Common myeloid progenitor, CD34-positive (primary cell): ENCODE measurements at regions not wholly inside any gene's neighbourhood (a gene's known extent, or its start where the extent isn't known, plus 50 kb on each side); places are given as distances from the start of the nearest gene placed in this dataset.

Source experiments
- CTCF ChIA-PET: fragments of 350-600 bp; sonication (Branson Sonifier 250); formaldehyde crosslinking; loops from one replicate; lab custom pipeline; 2021; ENCODE audit warnings: antibody characterized with exemption; lab: Charles Lee
- POLR2A ChIA-PET: fragments of 350-600 bp; sonication (Branson Sonifier 250); formaldehyde crosslinking; loops from one replicate; lab custom pipeline; 2021; ENCODE audit warnings: antibody characterized with exemption; lab: Charles Lee
- DNase-seq, 3 donors: peaks; one replicate each; pipeline versions ENCODE4 v3.0.0 to v3.0.0-alpha.2; 2013
- H3K27ac ChIP-seq, 2 experiments: 1 replicate in 1 of 2; 2 replicates in 1 of 2; pipeline ENCODE4 v1.7.0; 2013; ENCODE audit warnings: inconsistent platforms in 2 of 2, low read length in 2 of 2, mild to moderate bottlenecking in 2 of 2, low read depth in 1 of 2, moderate library complexity in 1 of 2; ENCODE audit not compliant: severe bottlenecking in 2 of 2, insufficient read depth in 1 of 2, poor library complexity in 1 of 2
- H3K27me3 ChIP-seq, 5 experiments: replicated peaks in 2 of 5; 1 replicate in 3 of 5; 2 replicates in 2 of 5; pipeline versions ENCODE4 v1.6.1 to v1.7.0; 2013; ENCODE audit warnings: low read length in 4 of 5, mild to moderate bottlenecking in 2 of 5, moderate library complexity in 2 of 5, inconsistent platforms in 1 of 5; ENCODE audit not compliant: insufficient read depth in 5 of 5, control insufficient read depth in 4 of 5
- H3K36me3 ChIP-seq, 4 experiments: 1 replicate in 2 of 4; 2 replicates in 2 of 4; pipeline versions ENCODE4 v1.6.1 to v1.7.0; 2013; ENCODE audit warnings: low read length in 3 of 4, control low read depth in 1 of 4, mild to moderate bottlenecking in 1 of 4; ENCODE audit not compliant: control insufficient read depth in 4 of 4, insufficient read depth in 4 of 4
- H3K4me1 ChIP-seq, 4 experiments: 1 replicate in 3 of 4; 2 replicates in 1 of 4; pipeline versions ENCODE4 v1.6.1 to v1.7.1; 2013; ENCODE audit warnings: low read length in 3 of 4, mild to moderate bottlenecking in 3 of 4, control low read depth in 1 of 4, inconsistent platforms in 1 of 4, moderate library complexity in 1 of 4; ENCODE audit not compliant: control insufficient read depth in 4 of 4, insufficient read depth in 4 of 4; ENCODE audit errors: control extremely low read depth in 1 of 4
- H3K4me3 ChIP-seq, 7 experiments: 1 replicate in 4 of 7; 2 replicates in 3 of 7; pipeline versions ENCODE4 v1.5.1 to v1.7.0; 2013; ENCODE audit warnings: mild to moderate bottlenecking in 7 of 7, low read length in 6 of 7, moderate library complexity in 6 of 7, inconsistent platforms in 2 of 7, low read depth in 2 of 7, control low read depth in 1 of 7; ENCODE audit not compliant: insufficient read depth in 4 of 7, control insufficient read depth in 1 of 7; ENCODE audit errors: extremely low read depth in 1 of 7
- H3K9me3 ChIP-seq, 5 experiments: 1 replicate in 4 of 5; 2 replicates in 1 of 5; pipeline versions ENCODE4 v1.6.1 to v1.7.1; 2013; ENCODE audit warnings: low read length in 4 of 5, mild to moderate bottlenecking in 2 of 5, inconsistent platforms in 1 of 5, low read depth in 1 of 5, moderate library complexity in 1 of 5; ENCODE audit not compliant: control insufficient read depth in 4 of 5, insufficient read depth in 2 of 5; ENCODE audit errors: control extremely low read depth in 1 of 5
- WGBS: methylation state at CpG from one replicate; pipeline ENCODE4 v1.1.5; 2013; ENCODE audit not compliant: insufficient coverage; 5-methylcytosine and 5-hydroxymethylcytosine counted together

DNA sequence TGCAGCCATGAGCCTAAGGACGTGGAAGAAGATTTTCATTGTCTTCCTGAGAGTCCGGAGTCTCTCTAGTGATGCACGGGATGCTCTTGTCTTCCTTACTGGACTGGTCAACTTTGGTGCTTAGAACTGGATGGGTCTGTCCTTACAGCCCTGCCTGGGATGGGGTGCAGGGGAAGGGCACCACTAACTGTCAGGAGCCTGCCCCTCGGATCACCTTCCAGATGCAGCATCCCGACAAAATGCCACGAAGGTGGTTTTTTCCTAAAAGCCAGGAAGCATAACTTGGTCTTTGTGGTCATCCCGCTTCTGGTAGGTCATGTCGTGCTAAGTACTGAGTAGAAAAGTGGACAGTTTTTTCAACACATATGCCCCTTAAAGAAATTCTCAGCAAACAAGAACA is 207.4 kb upstream of the TWIST2 start:
- Histone ChIP-seq H3K9me3 (no peaks in the 10 kb centered on the region), H3K4me1 (no peaks in the 10 kb centered on the region), H3K4me3 (no peak overlapping the region), H3K36me3 (no peaks in the 10 kb centered on the region), H3K27me3 (peaks cover 0 to 12% (median 3%) of the 10 kb centered on the region in 5 experiments), H3K27ac (no peak overlapping the region)
- ChIA-PET POLR2A (no interaction called here), CTCF (no interaction called here)
- no peak for DNase-seq
- WGBS: 67% methylated on average over 5 of the region's 8 CpGs

DNA sequence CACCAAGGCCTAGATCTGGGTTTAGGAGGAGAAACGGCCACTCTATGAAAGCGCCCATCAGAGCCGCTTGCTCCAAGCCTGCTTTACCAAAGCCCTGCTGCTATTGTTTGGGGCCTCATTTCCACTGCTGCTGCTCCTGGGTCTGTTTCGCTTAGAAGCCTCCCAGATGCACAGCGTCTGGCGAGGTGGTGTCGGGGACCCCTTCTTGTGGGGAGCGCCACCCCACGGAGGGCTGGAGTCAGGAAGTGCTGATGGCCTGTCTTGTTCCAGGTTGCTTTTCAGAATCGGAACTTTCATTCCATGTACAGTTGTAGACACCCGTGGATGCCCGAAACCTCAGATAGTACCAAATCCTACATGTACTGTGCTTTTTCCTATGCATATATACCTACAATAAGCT is 204.9 kb upstream of the TWIST2 start:
- CTCF ChIA-PET: no interaction called here
- H3K4me1 ChIP-seq: no peaks in the 10 kb centered on the region
- WGBS: 91% methylated on average over 9 of the region's 12 CpGs
- H3K9me3 ChIP-seq: no peaks in the 10 kb centered on the region
- no peak overlapping the region for H3K4me3 ChIP-seq
- peaks cover 0 to 12% (median 3%) of the 10 kb centered on the region in 5 experiments for H3K27me3 ChIP-seq
- POLR2A ChIA-PET: interaction anchor here (0.7 kb wide), 1 partner anchor 176 kb away, joined by 3 read pairs; no protein-coding TSS in a partner anchor
- H3K36me3 ChIP-seq: no peaks in the 10 kb centered on the region
- DNase-seq: no peak
- no peak overlapping the region for H3K27ac ChIP-seq

DNA sequence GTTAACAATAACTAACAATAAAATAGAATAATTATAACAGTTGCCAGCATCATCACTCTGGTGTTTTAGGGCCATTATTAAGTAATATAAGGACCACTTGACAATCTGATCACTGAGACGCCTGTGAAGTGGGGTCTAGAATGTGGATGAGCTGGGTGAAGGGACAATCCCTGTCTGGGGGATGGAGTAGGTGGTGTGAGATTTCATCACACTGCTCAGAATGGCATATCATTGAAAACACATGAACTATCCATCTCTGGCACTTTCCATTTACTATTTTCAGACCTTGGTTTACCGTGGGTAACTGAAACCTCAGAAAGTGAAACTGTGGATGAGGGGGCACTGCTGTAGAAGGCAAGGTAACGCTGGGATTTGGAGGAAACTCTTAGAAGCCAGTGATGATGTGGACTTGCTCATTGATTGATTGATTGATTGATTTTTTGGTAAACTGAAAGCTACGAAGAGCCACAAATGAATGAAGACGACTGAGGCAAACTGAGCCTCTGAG is 204.4 kb upstream of the TWIST2 start:
- Histone ChIP-seq H3K4me3 (no peak overlapping the region), H3K27ac (no peak overlapping the region), H3K27me3 (peaks cover 0 to 12% (median 3%) of the 10 kb centered on the region in 5 experiments), H3K36me3 (no peaks in the 10 kb centered on the region), H3K9me3 (no peaks in the 10 kb centered on the region), H3K4me1 (no peaks in the 10 kb centered on the region)
- ChIA-PET CTCF (no interaction called here), POLR2A (interaction anchor here (0.7 kb wide), 1 partner anchor 177 kb away, joined by 3 read pairs; no protein-coding TSS in a partner anchor)
- no peak for DNase-seq
- 100% methylated on average over 1 of the region's 5 CpGs for WGBS

DNA sequence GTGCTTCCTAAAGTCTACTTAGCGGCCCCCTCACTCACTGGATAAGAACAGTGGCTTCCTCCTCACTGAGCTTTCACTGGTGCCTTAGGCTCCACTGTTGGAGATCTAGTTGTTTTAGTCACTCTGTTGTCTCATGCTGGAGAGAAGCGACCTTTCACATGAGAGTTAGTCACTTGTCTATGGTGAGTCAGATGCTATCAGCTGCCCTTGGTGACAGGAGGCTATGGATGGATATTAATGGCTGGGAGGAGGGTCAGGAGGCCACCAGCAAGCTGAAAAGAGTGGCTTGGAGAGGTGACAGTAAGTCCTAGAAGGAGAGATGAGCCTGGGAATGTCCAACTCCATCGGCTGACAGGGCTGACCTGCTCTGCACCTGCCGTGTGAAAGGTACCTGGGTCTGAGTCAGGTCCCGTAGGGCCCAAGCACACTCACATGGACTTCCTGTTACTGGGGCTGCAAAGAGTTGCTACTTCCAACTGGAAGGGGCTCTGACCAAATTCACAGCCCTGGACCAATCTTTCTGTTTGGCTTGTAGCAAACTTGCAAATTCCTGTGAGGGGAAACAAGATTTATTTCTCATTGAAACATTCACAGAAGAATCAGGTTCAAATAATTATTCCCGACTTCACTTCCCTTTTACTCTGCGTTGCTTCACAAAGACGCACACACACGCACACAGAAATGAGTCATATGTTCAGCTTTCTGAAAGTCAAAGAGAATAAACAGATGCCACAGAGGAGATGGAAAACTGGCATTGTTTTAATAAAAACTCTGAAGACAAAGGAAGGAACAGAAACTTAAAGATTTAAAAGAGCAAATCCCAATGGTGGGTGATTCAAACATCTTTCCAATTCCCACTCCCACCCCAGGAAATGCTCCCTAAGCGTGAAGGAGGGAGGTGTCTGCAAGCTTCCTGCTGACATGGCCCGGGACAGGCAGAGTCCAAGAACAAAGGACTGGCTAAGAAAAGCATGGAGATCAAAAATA is 203.5 kb upstream of the TWIST2 start:
- Histone ChIP-seq H3K4me1 (no peaks in the 10 kb centered on the region), H3K36me3 (no peaks in the 10 kb centered on the region), H3K27me3 (peaks cover 0 to 7% (median 3%) of the 10 kb centered on the region in 5 experiments), H3K9me3 (no peaks in the 10 kb centered on the region), H3K27ac (no peak overlapping the region), H3K4me3 (no peak overlapping the region)
- ChIA-PET POLR2A (no interaction called here), CTCF (no interaction called here)
- 89% methylated on average over 5 of the region's 11 CpGs for WGBS
- DNase-seq: peak in 1 of 3 donors; percentile 8

DNA sequence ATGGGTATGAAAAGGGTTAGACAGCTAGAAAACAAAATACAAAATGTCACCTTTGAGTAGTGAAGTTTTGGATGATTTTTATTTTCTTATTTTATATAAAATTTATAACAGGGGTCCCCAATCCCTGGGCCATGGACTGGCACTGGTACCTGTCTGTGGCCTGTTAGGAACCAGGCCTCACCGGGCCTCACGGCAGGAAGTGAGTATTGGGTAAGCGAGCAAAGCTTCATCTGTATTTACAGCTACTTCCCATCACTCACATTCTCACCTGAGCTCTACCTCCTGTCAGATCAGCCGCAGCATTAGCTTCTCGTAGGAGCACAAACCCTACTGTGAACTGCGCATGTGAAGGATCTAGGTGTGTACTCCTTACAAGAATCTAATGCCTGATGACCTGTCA is 202.8 kb upstream of the TWIST2 start:
- no peak for DNase-seq
- Histone ChIP-seq H3K27ac (no peak overlapping the region), H3K27me3 (peaks cover 0 to 7% (median 3%) of the 10 kb centered on the region in 5 experiments), H3K9me3 (no peaks in the 10 kb centered on the region), H3K4me3 (no peak overlapping the region), H3K4me1 (no peaks in the 10 kb centered on the region), H3K36me3 (no peaks in the 10 kb centered on the region)
- ChIA-PET CTCF (no interaction called here), POLR2A (no interaction called here)
- 94% methylated on average over 2 of the region's 6 CpGs for WGBS

DNA sequence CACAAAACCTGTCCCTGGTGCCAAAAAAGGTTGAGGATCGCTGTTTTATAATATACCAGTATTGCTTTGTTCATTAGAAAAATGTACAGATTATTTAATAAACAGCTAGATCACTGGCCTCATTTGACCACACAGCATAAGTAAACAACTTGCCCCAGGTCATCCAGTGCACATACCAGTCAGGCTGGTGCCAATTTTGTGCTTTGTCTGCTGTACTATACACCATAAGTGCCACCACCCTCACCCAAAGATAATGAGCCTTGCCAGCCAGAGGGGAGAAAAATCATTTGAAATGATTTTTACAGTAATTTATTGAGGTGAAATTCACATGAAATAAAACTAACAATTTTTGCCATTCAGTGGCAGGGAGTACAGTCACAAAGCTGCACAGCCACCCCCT is 202.2 kb upstream of the TWIST2 start:
- Histone ChIP-seq H3K27ac (no peak overlapping the region), H3K9me3 (no peaks in the 10 kb centered on the region), H3K4me1 (no peaks in the 10 kb centered on the region), H3K4me3 (no peak overlapping the region), H3K27me3 (peaks cover 0 to 7% (median 0%) of the 10 kb centered on the region in 5 experiments), H3K36me3 (no peaks in the 10 kb centered on the region)
- WGBS: no CpG with 5 or more reads among the region's 1 CpG
- no peak for DNase-seq
- ChIA-PET POLR2A (no interaction called here), CTCF (no interaction called here)

DNA sequence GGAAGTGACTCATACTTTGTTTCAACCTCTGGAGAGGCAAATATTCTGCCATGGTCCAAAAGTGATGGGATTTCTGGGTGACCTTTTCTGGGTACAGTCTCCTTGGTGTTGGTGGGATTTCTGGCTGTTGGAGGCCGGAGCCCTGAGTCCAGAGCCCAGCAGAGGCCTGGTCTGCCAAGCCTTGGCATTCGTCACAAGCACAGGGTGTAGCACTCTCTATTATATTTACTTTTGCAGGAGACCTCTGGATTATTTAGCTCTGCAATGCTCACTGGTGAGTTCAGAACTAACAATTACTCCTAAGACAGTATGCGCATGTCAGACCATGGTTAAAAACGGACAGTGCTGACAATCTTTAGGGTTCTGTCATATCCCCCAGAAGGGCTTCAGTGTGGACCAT is 201.6 kb upstream of the TWIST2 start:
- Histone ChIP-seq H3K4me3 (no peak overlapping the region), H3K4me1 (no peaks in the 10 kb centered on the region), H3K27me3 (peaks cover 0 to 7% (median 0%) of the 10 kb centered on the region in 5 experiments), H3K9me3 (no peaks in the 10 kb centered on the region), H3K36me3 (no peaks in the 10 kb centered on the region), H3K27ac (no peak overlapping the region)
- CTCF ChIA-PET: no interaction called here
- DNase-seq: no peak
- POLR2A ChIA-PET: no interaction called here
- WGBS: 98% methylated on average over 4 of the region's 4 CpGs
